ENCODE measurements at regions not wholly inside any gene's neighbourhood (a gene's known extent, or its start where the extent isn't known, plus 50 kb on each side); places are given as distances from the start of the nearest gene placed in this dataset.

GRCh38 chr18:71707400-71707799, 836.7 kb downstream of the CBLN2 start:
- no peak for TF ChIP-seq CTCF (conservative IDR thresholded peaks at IDR 0.05 in 1 of 2, IDR thresholded peaks at IDR 0.05 in 1 of 2; ENCODE audit: extremely low read depth in 1 of 2, insufficient read depth in 1 of 2, low read depth in 1 of 2, low read length in 2 of 2)
- TF ChIP-seq EZH2 (IDR thresholded peaks at IDR 0.05; ENCODE audit: borderline replicate concordance, low read length) = no peak

All from mammary epithelial cell (primary cell).